GM19467 (cell line): ENCODE measurements at regions not wholly inside any gene's neighbourhood (a gene's known extent, or its start where the extent isn't known, plus 50 kb on each side); places are given as distances from the start of the nearest gene placed in this dataset.
A peak's percentile ranks its signal among the peaks of the same experiment; 100 is the strongest.
"Not testable (repeated sequence)": the region's sequence is repeated elsewhere in the genome, so short reads cannot be mapped to it uniquely, and the experiment has no call there.

ENCODE experiments used
- ATAC-seq: cut with Tn5 transposase; IDR thresholded peaks from one replicate; pipeline ENCODE4 v1.9.1; 2021; ENCODE audit warnings: mild to moderate bottlenecking, moderate library complexity; ENCODE audit not compliant: unreplicated experiment

- ATAC-seq: no peak
Observed at GRCh38 chr6:11891547-11891946, 112.9 kb upstream of the ADTRP start.

GRCh38 chr6:11890849-11891248, 112.2 kb upstream of the ADTRP start:
- no peak for ATAC-seq

- no peak for ATAC-seq
Observed at GRCh38 chr6:11890209-11890608, 111.6 kb upstream of the ADTRP start.

GRCh38 chr6:11889572-11889971, 111.0 kb upstream of the ADTRP start:
- no peak for ATAC-seq

GRCh38 chr6:11888727-11889126, 110.1 kb upstream of the ADTRP start:
- no peak for ATAC-seq

- no peak for ATAC-seq
Observed at GRCh38 chr6:11885159-11885558, 106.6 kb upstream of the ADTRP start.

GRCh38 chr6:11883471-11883870, 104.9 kb upstream of the ADTRP start:
- ATAC-seq: not testable (repeated sequence)

- not testable (repeated sequence) for ATAC-seq
Observed at GRCh38 chr6:11880156-11880555, 101.6 kb upstream of the ADTRP start.

- ATAC-seq: no peak
Observed at GRCh38 chr6:11878735-11879134, 100.1 kb upstream of the ADTRP start.

- ATAC-seq: no peak
Observed at GRCh38 chr6:11878029-11878428, 99.4 kb upstream of the ADTRP start.

- peak; percentile 81 for ATAC-seq
Observed at GRCh38 chr6:11876934-11877433, 98.4 kb upstream of the ADTRP start.

- no peak for ATAC-seq
Observed at GRCh38 chr6:11875325-11876109, 96.9 kb upstream of the ADTRP start.

- no peak for ATAC-seq
Observed at GRCh38 chr6:11869672-11870340, 91.2 kb upstream of the ADTRP start.

GRCh38 chr6:11868392-11868791, 89.8 kb upstream of the ADTRP start:
- no peak for ATAC-seq

GRCh38 chr6:11865680-11866300, 87.2 kb upstream of the ADTRP start:
- ATAC-seq: no peak

GRCh38 chr6:11858439-11858838, 79.8 kb upstream of the ADTRP start:
- no peak for ATAC-seq

- ATAC-seq: no peak
Observed at GRCh38 chr6:11855743-11856142, 77.1 kb upstream of the ADTRP start.

- no peak for ATAC-seq
Observed at GRCh38 chr6:11854408-11855165, 76.0 kb upstream of the ADTRP start.

GRCh38 chr6:11853678-11854407, 75.2 kb upstream of the ADTRP start:
- ATAC-seq: no peak

GRCh38 chr6:11852061-11852651, 73.6 kb upstream of the ADTRP start:
- no peak for ATAC-seq
